Cardiac fibroblast (primary cell): ENCODE measurements at regions not wholly inside any gene's neighbourhood (a gene's known extent, or its start where the extent isn't known, plus 50 kb on each side); places are given as distances from the start of the nearest gene placed in this dataset.
A peak's percentile ranks its signal among the peaks of the same experiment; 100 is the strongest.

ENCODE experiments used
- DNase-seq, 2 donors: peaks; one replicate each; pipeline versions ENCODE4 v3.0.0 to v3.0.0-alpha.2; 2010; ENCODE audit warnings: low read depth in 2 of 2
- H3K4me3 ChIP-seq, 2 donors: replicated peaks in 1 of 2; 1 replicate in 1 of 2; 2 replicates in 1 of 2; pipeline ENCODE4 v1.5.1; 2011; ENCODE audit warnings: low read depth in 2 of 2, low read length in 2 of 2, mild to moderate bottlenecking in 2 of 2, moderate library complexity in 1 of 2
- CTCF ChIP-seq: IDR thresholded peaks from one replicate; pipeline ENCODE4 v1.5.1; 2011; ENCODE audit warnings: low read depth, mild to moderate bottlenecking, low read length, inconsistent platforms

- no peak for DNase-seq
- H3K4me3 ChIP-seq = no peak overlapping the region
- TF ChIP-seq CTCF = no peak
These were observed 443.1 kb downstream of the MFSD1 start for GRCh38 chr3:159244933-159245332.

- no peak overlapping the region for H3K4me3 ChIP-seq
- TF ChIP-seq CTCF = no peak
- DNase-seq = no peak
These were observed 444.0 kb downstream of the MFSD1 start for GRCh38 chr3:159245871-159246270.

- H3K4me3 ChIP-seq = no peak overlapping the region
- DNase-seq = no peak
- no peak for TF ChIP-seq CTCF
These were observed 444.5 kb downstream of the MFSD1 start for GRCh38 chr3:159246385-159246784.

- no peak for DNase-seq
- H3K4me3 ChIP-seq = no peak overlapping the region
- TF ChIP-seq CTCF = no peak
These were observed 447.8 kb downstream of the MFSD1 start for GRCh38 chr3:159249472-159250174.

GRCh38 chr3:159250961-159251360 lies 449.1 kb downstream of the MFSD1 start:
- no peak for TF ChIP-seq CTCF

GRCh38 chr3:159252274-159252673 lies 450.4 kb downstream of the MFSD1 start:
- H3K4me3 ChIP-seq = no peak overlapping the region
- no peak for TF ChIP-seq CTCF
- peak in 1 of 2 donors; percentile 86 for DNase-seq

More at GRCh38 chr3:159250961-159251360, 449.1 kb downstream of the MFSD1 start:
- no peak overlapping the region for H3K4me3 ChIP-seq
- no peak for DNase-seq
